ENCODE measurements at regions not wholly inside any gene's neighbourhood (a gene's known extent, or its start where the extent isn't known, plus 50 kb on each side); places are given as distances from the start of the nearest gene placed in this dataset.

DNA sequence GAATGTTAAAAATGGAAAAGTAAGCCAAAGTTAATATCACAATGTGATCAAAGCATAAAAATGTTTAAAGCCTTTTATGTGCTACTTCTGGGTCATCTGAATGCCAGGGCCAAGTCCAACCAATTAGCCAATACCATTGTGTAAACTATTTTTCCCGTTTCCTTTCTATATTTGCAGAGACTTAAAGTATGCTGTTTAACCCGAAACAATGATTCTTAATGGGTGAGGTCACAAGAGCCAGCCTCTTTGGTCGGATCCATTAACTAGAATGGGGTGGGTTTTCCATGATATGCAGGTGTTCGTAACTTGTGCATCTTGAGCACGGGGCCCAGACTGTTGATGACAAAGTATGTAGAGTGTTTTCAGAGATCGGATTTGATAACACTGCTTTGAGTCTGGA is 111.3 kb upstream of the IGFBP3 start:
- no peak for TF ChIP-seq POLR2AphosphoS5 (IDR thresholded peaks at IDR 0.05; ENCODE audit: low read depth, low read length)
- TF ChIP-seq, protein P1, sequence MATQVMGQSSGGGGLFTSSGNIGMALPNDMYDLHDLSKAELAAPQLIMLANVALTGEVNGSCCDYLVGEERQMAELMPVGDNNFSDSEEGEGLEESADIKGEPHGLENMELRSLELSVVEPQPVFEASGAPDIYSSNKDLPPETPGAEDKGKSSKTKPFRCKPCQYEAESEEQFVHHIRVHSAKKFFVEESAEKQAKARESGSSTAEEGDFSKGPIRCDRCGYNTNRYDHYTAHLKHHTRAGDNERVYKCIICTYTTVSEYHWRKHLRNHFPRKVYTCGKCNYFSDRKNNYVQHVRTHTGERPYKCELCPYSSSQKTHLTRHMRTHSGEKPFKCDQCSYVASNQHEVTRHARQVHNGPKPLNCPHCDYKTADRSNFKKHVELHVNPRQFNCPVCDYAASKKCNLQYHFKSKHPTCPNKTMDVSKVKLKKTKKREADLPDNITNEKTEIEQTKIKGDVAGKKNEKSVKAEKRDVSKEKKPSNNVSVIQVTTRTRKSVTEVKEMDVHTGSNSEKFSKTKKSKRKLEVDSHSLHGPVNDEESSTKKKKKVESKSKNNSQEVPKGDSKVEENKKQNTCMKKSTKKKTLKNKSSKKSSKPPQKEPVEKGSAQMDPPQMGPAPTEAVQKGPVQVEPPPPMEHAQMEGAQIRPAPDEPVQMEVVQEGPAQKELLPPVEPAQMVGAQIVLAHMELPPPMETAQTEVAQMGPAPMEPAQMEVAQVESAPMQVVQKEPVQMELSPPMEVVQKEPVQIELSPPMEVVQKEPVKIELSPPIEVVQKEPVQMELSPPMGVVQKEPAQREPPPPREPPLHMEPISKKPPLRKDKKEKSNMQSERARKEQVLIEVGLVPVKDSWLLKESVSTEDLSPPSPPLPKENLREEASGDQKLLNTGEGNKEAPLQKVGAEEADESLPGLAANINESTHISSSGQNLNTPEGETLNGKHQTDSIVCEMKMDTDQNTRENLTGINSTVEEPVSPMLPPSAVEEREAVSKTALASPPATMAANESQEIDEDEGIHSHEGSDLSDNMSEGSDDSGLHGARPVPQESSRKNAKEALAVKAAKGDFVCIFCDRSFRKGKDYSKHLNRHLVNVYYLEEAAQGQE (IDR thresholded peaks at IDR 0.05; ENCODE audit: insufficient read depth in 1 of 2, low read depth in 2 of 2, low read length in 2 of 2) = no peak
- no peak for TF ChIP-seq TAF1 (IDR thresholded peaks at IDR 0.05; ENCODE audit: borderline replicate concordance, insufficient read depth, low read length)
